ENCODE measurements at regions not wholly inside any gene's neighbourhood (a gene's known extent, or its start where the extent isn't known, plus 50 kb on each side); places are given as distances from the start of the nearest gene placed in this dataset.

DNA sequence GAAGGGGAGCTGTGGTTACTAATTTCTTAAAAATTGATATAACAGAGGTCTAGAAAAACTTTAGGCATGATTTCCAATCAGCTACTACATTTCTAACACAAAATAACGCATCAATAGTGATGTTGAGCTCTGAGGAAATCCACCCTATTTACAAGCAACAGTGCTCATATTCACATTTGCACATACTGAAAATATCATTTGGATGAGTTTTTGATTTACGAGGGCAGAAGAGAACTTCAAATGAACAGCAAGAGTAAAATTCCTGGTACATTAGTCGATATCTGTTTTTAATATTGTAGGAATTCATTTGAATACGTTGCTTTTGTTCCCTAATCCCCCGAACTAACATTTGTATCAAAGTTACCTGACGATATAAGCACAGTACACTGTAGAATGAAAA is 761.0 kb upstream of the POU3F3 start:
- no peak overlapping the region for H2BK20ac ChIP-seq (ENCODE audit: low read depth, low read length, poor library complexity, severe bottlenecking)
- H3K14ac ChIP-seq (ENCODE audit: insufficient read depth, low read length), result no peak overlapping the region
- Mint-ChIP-seq H3K9me3 (peaks cover 26% of the 10 kb centered on the region in 2 experiments), H3K27me3 (ENCODE audit: low read depth) (no peaks in the 10 kb centered on the region), H3K27ac (no peak overlapping the region), H3K4me3 (no peak overlapping the region), H3K4me1 (peaks cover 5 to 7% of the 10 kb centered on the region in 2 experiments; a peak in 3 of 4 replicates), H3K36me3 (ENCODE audit: insufficient read depth in 1 of 3, low read depth in 3 of 3) (peaks cover 11 to 21% (median 12%) of the 10 kb centered on the region in 3 experiments)
- H2BK15ac ChIP-seq (ENCODE audit: low read depth, low read length), result no peak overlapping the region
- H2BK12ac ChIP-seq (ENCODE audit: insufficient read length, low read depth, low read length), result no peak overlapping the region
- H3K9me3 ChIP-seq (ENCODE audit: control insufficient read depth, low read depth, low read length), result peaks cover 10% of the 10 kb centered on the region
- H3K27ac ChIP-seq (ENCODE audit: insufficient read length, low read depth, low read length), result no peak overlapping the region
- H3K4me2 ChIP-seq (ENCODE audit: insufficient read depth, insufficient read length, low read length), result no peak overlapping the region
- no peak overlapping the region for H3K4ac ChIP-seq (ENCODE audit: low read depth, low read length)
- TF ChIP-seq, protein P1, sequence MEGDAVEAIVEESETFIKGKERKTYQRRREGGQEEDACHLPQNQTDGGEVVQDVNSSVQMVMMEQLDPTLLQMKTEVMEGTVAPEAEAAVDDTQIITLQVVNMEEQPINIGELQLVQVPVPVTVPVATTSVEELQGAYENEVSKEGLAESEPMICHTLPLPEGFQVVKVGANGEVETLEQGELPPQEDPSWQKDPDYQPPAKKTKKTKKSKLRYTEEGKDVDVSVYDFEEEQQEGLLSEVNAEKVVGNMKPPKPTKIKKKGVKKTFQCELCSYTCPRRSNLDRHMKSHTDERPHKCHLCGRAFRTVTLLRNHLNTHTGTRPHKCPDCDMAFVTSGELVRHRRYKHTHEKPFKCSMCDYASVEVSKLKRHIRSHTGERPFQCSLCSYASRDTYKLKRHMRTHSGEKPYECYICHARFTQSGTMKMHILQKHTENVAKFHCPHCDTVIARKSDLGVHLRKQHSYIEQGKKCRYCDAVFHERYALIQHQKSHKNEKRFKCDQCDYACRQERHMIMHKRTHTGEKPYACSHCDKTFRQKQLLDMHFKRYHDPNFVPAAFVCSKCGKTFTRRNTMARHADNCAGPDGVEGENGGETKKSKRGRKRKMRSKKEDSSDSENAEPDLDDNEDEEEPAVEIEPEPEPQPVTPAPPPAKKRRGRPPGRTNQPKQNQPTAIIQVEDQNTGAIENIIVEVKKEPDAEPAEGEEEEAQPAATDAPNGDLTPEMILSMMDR (conservative IDR thresholded peaks at IDR 0.05), result no peak
- peaks cover 2% of the 10 kb centered on the region for H3K23me2 ChIP-seq (ENCODE audit: insufficient read length, low read depth, low read length, poor library complexity, severe bottlenecking)
- no peak overlapping the region for H3K23ac ChIP-seq (ENCODE audit: insufficient read length, low read depth, low read length)
- H4K8ac ChIP-seq (replicated peaks; ENCODE audit: insufficient read length, low read depth, low read length), result no peak overlapping the region
- no peak overlapping the region for H3K9ac ChIP-seq (ENCODE audit: extremely low read depth, insufficient read length, low read length)
- H3T11ph ChIP-seq (ENCODE audit: low read length), result no peak overlapping the region
- H4K5ac ChIP-seq (ENCODE audit: insufficient read length, low read depth, low read length), result no peak overlapping the region
- WGBS (ENCODE audit: extremely low coverage, insufficient read length, low lambda C conversion rate), result no CpG with 5 or more reads among the region's 6 CpGs
- H2BK5ac ChIP-seq (ENCODE audit: insufficient read length, low read length), result no peak overlapping the region
- H3K4me1 ChIP-seq (ENCODE audit: insufficient read depth, low read length), result no peaks in the 10 kb centered on the region
- no peak overlapping the region for H4K91ac ChIP-seq (ENCODE audit: insufficient read length, low read depth, low read length)
- H4K20me1 ChIP-seq (ENCODE audit: control insufficient read depth, insufficient read depth, insufficient read length), result no peaks in the 10 kb centered on the region
- no peak overlapping the region for H3K56ac ChIP-seq (ENCODE audit: insufficient read length, low read depth, low read length)
- no peak overlapping the region for H2BK120ac ChIP-seq (ENCODE audit: low read depth, low read length, poor library complexity, severe bottlenecking)
- H2AK5ac ChIP-seq (ENCODE audit: insufficient read length, low read length), result no peak overlapping the region
- no peak overlapping the region for H2AFZ ChIP-seq (ENCODE audit: low read length)
- no peak overlapping the region for H3K18ac ChIP-seq (ENCODE audit: insufficient read length, low read depth, low read length)
- DNase-seq, result no peak
- no peaks in the 10 kb centered on the region for H3K79me1 ChIP-seq (ENCODE audit: insufficient read depth, low read depth, low read length, poor library complexity, severe bottlenecking)
- no peaks in the 10 kb centered on the region for H3K27me3 ChIP-seq (ENCODE audit: insufficient read depth, low read length)
- H3K79me2 ChIP-seq (ENCODE audit: insufficient read depth, low read length), result no peaks in the 10 kb centered on the region

Measured in H9 (cell line).